CD4-positive, alpha-beta T cell (primary cell): ENCODE measurements at regions not wholly inside any gene's neighbourhood (a gene's known extent, or its start where the extent isn't known, plus 50 kb on each side); places are given as distances from the start of the nearest gene placed in this dataset.

ENCODE experiments used
- ATAC-seq: fragments of 200-7000 bp; cut with Tn5 transposase; one replicate; pipeline ENCODE4 v1.10.0; 2022; ENCODE audit warnings: mild to moderate bottlenecking; ENCODE audit not compliant: poor library complexity
- CTCF ChIA-PET: fragments of 350-600 bp; sonication (Branson Sonifier 250); formaldehyde crosslinking; loops from one replicate; lab custom pipeline; 2021; ENCODE audit warnings: antibody characterized with exemption, inconsistent platforms; lab: Charles Lee
- POLR2A ChIA-PET: fragments of 350-600 bp; sonication (Branson Sonifier 250); formaldehyde crosslinking; loops from one replicate; lab custom pipeline; 2021; ENCODE audit warnings: antibody characterized with exemption, inconsistent platforms; lab: Charles Lee
- DNase-seq, 14 experiments: peaks; one replicate each; pipeline ENCODE4 v3.0.0-alpha.2; 2013 to 2020; ENCODE audit warnings: mixed read lengths in 2 of 14
- H3K27ac ChIP-seq, 2 donors: one replicate each; pipeline versions ENCODE4 v1.5.1 to v1.7.0; 2013; ENCODE audit warnings: low read length in 2 of 2, low read depth in 1 of 2, mild to moderate bottlenecking in 1 of 2
- H3K27me3 ChIP-seq, 2 experiments: 1 replicate in 1 of 2; 2 replicates in 1 of 2; pipeline versions ENCODE4 v1.6.1 to v1.7.0; 2013; ENCODE audit warnings: low read length in 2 of 2, control low read depth in 1 of 2, mild to moderate bottlenecking in 1 of 2, moderate library complexity in 1 of 2; ENCODE audit not compliant: insufficient read depth in 2 of 2, control insufficient read depth in 1 of 2
- H3K36me3 ChIP-seq: one replicate; pipeline ENCODE4 v1.6.1; 2013; ENCODE audit warnings: low read length, control low read depth; ENCODE audit not compliant: insufficient read depth
- H3K4me1 ChIP-seq: one replicate; pipeline ENCODE4 v1.6.1; 2013; ENCODE audit warnings: low read length, control low read depth; ENCODE audit not compliant: insufficient read depth
- H3K4me3 ChIP-seq: one replicate; pipeline ENCODE4 v1.5.1; 2013; ENCODE audit warnings: mild to moderate bottlenecking, low read length, moderate library complexity
- H3K9me3 ChIP-seq, 2 experiments: 1 replicate in 1 of 2; 2 replicates in 1 of 2; pipeline versions ENCODE4 v1.6.1 to v1.7.0; 2013; ENCODE audit warnings: low read length in 2 of 2, mild to moderate bottlenecking in 2 of 2, control low read depth in 1 of 2, moderate library complexity in 1 of 2; ENCODE audit not compliant: control insufficient read depth in 1 of 2, insufficient read depth in 1 of 2
- H3K27ac Mint-ChIP-seq: one replicate; pipeline ENCODE4 v1.8.0; 2020; ENCODE audit warnings: mixed read lengths
- H3K27me3 Mint-ChIP-seq: one replicate; pipeline ENCODE4 v1.8.0; 2021; ENCODE audit warnings: mixed read lengths
- H3K36me3 Mint-ChIP-seq: one replicate; pipeline ENCODE4 v1.8.0; 2021; ENCODE audit warnings: low read depth, mixed read lengths
- H3K4me1 Mint-ChIP-seq: one replicate; pipeline ENCODE4 v1.8.0; 2021; ENCODE audit warnings: low read depth, mixed read lengths
- H3K4me3 Mint-ChIP-seq: one replicate; pipeline ENCODE4 v1.8.0; 2020; ENCODE audit warnings: mild to moderate bottlenecking, mixed read lengths
- H3K9me3 Mint-ChIP-seq: one replicate; pipeline ENCODE4 v1.8.0; 2020; ENCODE audit warnings: mixed read lengths
- CTCF ChIP-seq: fragments of 200-600 bp; IDR thresholded peaks from one replicate; pipeline ENCODE4 v1.8.0; 2022; ENCODE audit warnings: antibody characterized with exemption, mild to moderate bottlenecking
- intact Hi-C, 2 experiments: fragments of 100-400 bp; cut with DNase I in 1 of 2; cut with micrococcal nuclease in 1 of 2; formaldehyde crosslinking; loops; one replicate each; pipeline versions ENCODE4 v1.15.1 to v1.9.0; 2023 to 2025; cut with DNase I, micrococcal nuclease

- no peaks in the 10 kb centered on the region for H3K36me3 ChIP-seq
- intact Hi-C loops, result no loop called here
- H3K27ac ChIP-seq, result no peak overlapping the region
- H3K9me3 Mint-ChIP-seq, result no peaks in the 10 kb centered on the region
- H3K4me3 ChIP-seq, result no peak overlapping the region
- no peaks in the 10 kb centered on the region for H3K4me1 ChIP-seq
- peaks cover 14% of the 10 kb centered on the region for H3K27me3 Mint-ChIP-seq
- no peaks in the 10 kb centered on the region for H3K27me3 ChIP-seq
- H3K27ac Mint-ChIP-seq, result no peak overlapping the region
- ATAC-seq (no peak), DNase-seq (no peak)
- TF ChIP-seq CTCF, result no peak
- no peak overlapping the region for H3K4me3 Mint-ChIP-seq
- no peaks in the 10 kb centered on the region for H3K9me3 ChIP-seq
- no peaks in the 10 kb centered on the region for H3K4me1 Mint-ChIP-seq
- no peaks in the 10 kb centered on the region for H3K36me3 Mint-ChIP-seq
- POLR2A ChIA-PET, result no interaction called here
- CTCF ChIA-PET, result no interaction called here
Observed at GRCh38 chr5:35365758-35366157, 135.5 kb upstream of the PRLR start.

- no peaks in the 10 kb centered on the region for H3K36me3 Mint-ChIP-seq
- Histone ChIP-seq H3K9me3 (no peaks in the 10 kb centered on the region), H3K27ac (no peak overlapping the region), H3K4me1 (no peaks in the 10 kb centered on the region), H3K27me3 (no peaks in the 10 kb centered on the region), H3K4me3 (no peak overlapping the region), H3K36me3 (no peaks in the 10 kb centered on the region)
- ChIA-PET POLR2A (no interaction called here), CTCF (no interaction called here)
- intact Hi-C loops, result no loop called here
- TF ChIP-seq CTCF, result no peak
- no peaks in the 10 kb centered on the region for H3K9me3 Mint-ChIP-seq
- no peak for ATAC-seq
- H3K27me3 Mint-ChIP-seq, result peaks cover 27% of the 10 kb centered on the region
- H3K4me3 Mint-ChIP-seq, result no peak overlapping the region
- DNase-seq, result no peak
- no peaks in the 10 kb centered on the region for H3K4me1 Mint-ChIP-seq
- H3K27ac Mint-ChIP-seq, result no peak overlapping the region
Observed at GRCh38 chr5:35364350-35364749, 134.1 kb upstream of the PRLR start.

- ATAC-seq, result no peak
Observed at GRCh38 chr5:35363387-35363965, 133.2 kb upstream of the PRLR start.

More at GRCh38 chr5:35363387-35363965, 133.2 kb upstream of the PRLR start:
- no peaks in the 10 kb centered on the region for H3K4me1 Mint-ChIP-seq
- POLR2A ChIA-PET, result no interaction called here
- TF ChIP-seq CTCF, result no peak
- H3K36me3 ChIP-seq, result no peaks in the 10 kb centered on the region
- H3K9me3 ChIP-seq, result no peaks in the 10 kb centered on the region
- peaks cover 29% of the 10 kb centered on the region for H3K27me3 Mint-ChIP-seq
- no peak overlapping the region for H3K4me3 ChIP-seq
- no peak overlapping the region for H3K4me3 Mint-ChIP-seq
- CTCF ChIA-PET, result no interaction called here
- H3K27ac ChIP-seq, result no peak overlapping the region
- DNase-seq, result no peak
- intact Hi-C loops, result no loop called here
- H3K36me3 Mint-ChIP-seq, result no peaks in the 10 kb centered on the region
- no peaks in the 10 kb centered on the region for H3K27me3 ChIP-seq
- H3K27ac Mint-ChIP-seq, result no peak overlapping the region
- H3K9me3 Mint-ChIP-seq, result no peaks in the 10 kb centered on the region
- no peaks in the 10 kb centered on the region for H3K4me1 ChIP-seq
